CD4-positive, alpha-beta T cell treated with Interleukin-1 beta for 1 hour (primary cell): ENCODE measurements at regions not wholly inside any gene's neighbourhood (a gene's known extent, or its start where the extent isn't known, plus 50 kb on each side); places are given as distances from the start of the nearest gene placed in this dataset.
"Not testable (repeated sequence)": the region's sequence is repeated elsewhere in the genome, so short reads cannot be mapped to it uniquely, and the experiment has no call there.

Source experiments
- DNase-seq, 2 donors: peaks; one replicate each; pipeline ENCODE4 v3.0.0-alpha.2; 2020 to 2022

GRCh38 chr6:43997990-43998585 is 129.2 kb downstream of the MRPL14 start:
- DNase-seq, result not testable (repeated sequence)

GRCh38 chr6:43997345-43997677 is 129.9 kb downstream of the MRPL14 start:
- DNase-seq, result no peak

GRCh38 chr6:43996618-43997344 is 130.5 kb downstream of the MRPL14 start:
- no peak for DNase-seq

GRCh38 chr6:43995137-43995536 is 132.1 kb downstream of the MRPL14 start:
- no peak for DNase-seq

GRCh38 chr6:43993881-43994523 is 133.2 kb downstream of the MRPL14 start:
- no peak for DNase-seq

GRCh38 chr6:43992783-43993644 is 134.2 kb downstream of the MRPL14 start:
- no peak for DNase-seq

- no peak for DNase-seq
Observed at GRCh38 chr6:43992126-43992663, 135.1 kb downstream of the MRPL14 start.

GRCh38 chr6:43990627-43991619 is 136.3 kb downstream of the MRPL14 start:
- no peak for DNase-seq

GRCh38 chr6:43990275-43990626 is 137.0 kb downstream of the MRPL14 start:
- DNase-seq, result no peak

- DNase-seq, result no peak
Observed at GRCh38 chr6:43989581-43990146, 137.6 kb downstream of the MRPL14 start.

GRCh38 chr6:43988801-43989200 is 138.5 kb downstream of the MRPL14 start:
- no peak for DNase-seq

- no peak for DNase-seq
Observed at GRCh38 chr6:43987838-43988439, 139.3 kb downstream of the MRPL14 start.

- DNase-seq, result no peak
Observed at GRCh38 chr6:43986177-43986825, 141.0 kb downstream of the MRPL14 start.

- no peak for DNase-seq
Observed at GRCh38 chr6:43985329-43985728, 141.9 kb downstream of the MRPL14 start.

GRCh38 chr6:43984442-43985321 is 142.6 kb downstream of the MRPL14 start:
- DNase-seq, result no peak

- no peak for DNase-seq
Observed at GRCh38 chr6:43983632-43984031, 143.6 kb downstream of the MRPL14 start.

- DNase-seq, result no peak
Observed at GRCh38 chr6:43983191-43983590, 144.1 kb downstream of the MRPL14 start.

GRCh38 chr6:43982084-43982625 is 145.1 kb downstream of the MRPL14 start:
- DNase-seq, result no peak

- DNase-seq, result no peak
Observed at GRCh38 chr6:43981363-43981990, 145.8 kb downstream of the MRPL14 start.
